GM23338 (cell line): ENCODE measurements at regions not wholly inside any gene's neighbourhood (a gene's known extent, or its start where the extent isn't known, plus 50 kb on each side); places are given as distances from the start of the nearest gene placed in this dataset.

Experiments
- ATAC-seq: fragments of 200-7000 bp; cut with Tn5 transposase; 3 replicates; pipeline ENCODE4 v1.9.1; 2020
- DNase-seq: peaks from one replicate; pipeline ENCODE4 v3.0.0-alpha.2; 2015; ENCODE audit warnings: low spot score
- H2AFZ ChIP-seq: fragments of 200-600 bp; sonication (generic); 2 replicates; pipeline ENCODE4 v1.8.0; 2016; ENCODE audit warnings: antibody characterized with exemption, mild to moderate bottlenecking, moderate library complexity
- H3F3A ChIP-seq: fragments of 200-600 bp; sonication (generic); replicated peaks from 2 replicates; pipeline ENCODE4 v1.8.0; 2017; ENCODE audit warnings: antibody characterized with exemption, mixed run types, low read depth
- H3K27ac ChIP-seq: fragments of 200-600 bp; sonication (generic); 2 replicates; pipeline ENCODE4 v1.6.1; 2016; ENCODE audit warnings: low read depth
- H3K27me3 ChIP-seq: fragments of 200-600 bp; sonication (generic); 2 replicates; pipeline ENCODE4 v1.8.0; 2016; ENCODE audit warnings: mild to moderate bottlenecking, mixed run types, moderate library complexity; ENCODE audit not compliant: insufficient read depth
- H3K36me3 ChIP-seq: fragments of 200-600 bp; sonication (generic); 2 replicates; pipeline ENCODE4 v1.8.0; 2016; ENCODE audit warnings: mild to moderate bottlenecking; ENCODE audit not compliant: insufficient read depth
- H3K4me1 ChIP-seq: fragments of 200-600 bp; sonication (generic); 2 replicates; pipeline ENCODE4 v1.8.0; 2016; ENCODE audit warnings: mild to moderate bottlenecking, moderate library complexity; ENCODE audit not compliant: insufficient read depth
- H3K4me2 ChIP-seq: fragments of 200-600 bp; sonication (generic); 2 replicates; pipeline ENCODE4 v1.7.1; 2017; ENCODE audit warnings: mixed run types
- H3K4me3 ChIP-seq: fragments of 200-600 bp; sonication (generic); 2 replicates; pipeline ENCODE4 v1.6.1; 2016; ENCODE audit warnings: mixed run types
- H3K79me2 ChIP-seq: fragments of 200-600 bp; sonication (generic); replicated peaks from 2 replicates; pipeline ENCODE4 v1.8.0; 2017; ENCODE audit warnings: mild to moderate bottlenecking; ENCODE audit not compliant: insufficient read depth
- H3K9me2 ChIP-seq: fragments of 200-600 bp; sonication (generic); 2 replicates; pipeline ENCODE4 v1.8.0; 2017; ENCODE audit not compliant: insufficient read depth
- H4K20me1 ChIP-seq: fragments of 200-600 bp; sonication (generic); replicated peaks from 2 replicates; pipeline ENCODE4 v1.8.0; 2017; ENCODE audit warnings: mild to moderate bottlenecking; ENCODE audit not compliant: insufficient read depth
- H3K27ac Mint-ChIP-seq: 2 replicates; pipeline ENCODE4 v1.8.0; 2020; ENCODE audit warnings: inconsistent platforms, mild to moderate bottlenecking, moderate library complexity, mixed read lengths
- H3K27me3 Mint-ChIP-seq: 3 replicates; pipeline ENCODE4 v1.8.0; 2022; ENCODE audit warnings: low read depth, mild to moderate bottlenecking, moderate library complexity, mixed read lengths, inconsistent platforms; ENCODE audit not compliant: insufficient read depth, poor library complexity
- H3K36me3 Mint-ChIP-seq: 3 replicates; pipeline ENCODE4 v1.8.0; 2021; ENCODE audit warnings: low read depth, mild to moderate bottlenecking, inconsistent platforms, moderate library complexity, mixed read lengths
- H3K4me1 Mint-ChIP-seq: 3 replicates; pipeline ENCODE4 v1.8.0; 2020; ENCODE audit warnings: mild to moderate bottlenecking, inconsistent platforms, mixed read lengths
- H3K4me3 Mint-ChIP-seq: 3 replicates; pipeline ENCODE4 v1.8.0; 2021; ENCODE audit warnings: moderate library complexity, mild to moderate bottlenecking, inconsistent platforms, mixed read lengths
- H3K9me3 Mint-ChIP-seq: 3 replicates; pipeline ENCODE4 v1.8.0; 2020; ENCODE audit warnings: moderate library complexity, mild to moderate bottlenecking, inconsistent platforms, mixed read lengths
- CREB1 ChIP-seq: fragments of 250-450 bp; sonication (Bioruptor Pico); IDR thresholded peaks from 2 replicates; pipeline ENCODE4 v1.5.0; 2020; ENCODE audit warnings: low read depth, mild to moderate bottlenecking, moderate library complexity
- EZH2 ChIP-seq: fragments of 200-600 bp; sonication (generic); IDR thresholded peaks from one replicate; pipeline ENCODE4 v1.8.0; 2017; ENCODE audit warnings: antibody characterized with exemption, mild to moderate bottlenecking, low read depth; ENCODE audit not compliant: unreplicated experiment
- EZH2phosphoT487 ChIP-seq: fragments of 200-600 bp; sonication (generic); IDR thresholded peaks from one replicate; pipeline ENCODE4 v1.8.1; 2018; ENCODE audit warnings: antibody characterized with exemption; ENCODE audit not compliant: unreplicated experiment
- JUNB ChIP-seq: IDR thresholded peaks from one replicate; pipeline ENCODE4 v1.6.1; 2016; ENCODE audit warnings: antibody characterized with exemption; ENCODE audit not compliant: unreplicated experiment
- NANOG ChIP-seq: IDR thresholded peaks from 2 replicates; pipeline ENCODE4 v1.6.1; 2016; ENCODE audit warnings: antibody characterized with exemption, borderline replicate concordance
- POLR2AphosphoS5 ChIP-seq: IDR thresholded peaks from 2 replicates; pipeline ENCODE4 v1.6.1; 2016; ENCODE audit warnings: antibody characterized with exemption, low read depth
- REST ChIP-seq: IDR thresholded peaks from one replicate; pipeline ENCODE4 v1.6.1; 2018; ENCODE audit warnings: antibody characterized with exemption; ENCODE audit not compliant: unreplicated experiment
- STAT1 ChIP-seq: IDR thresholded peaks from one replicate; pipeline ENCODE4 v1.6.1; 2016; ENCODE audit warnings: antibody characterized with exemption; ENCODE audit not compliant: unreplicated experiment
- ZNF114 ChIP-seq: fragments of 250-450 bp; sonication (Bioruptor Pico); IDR thresholded peaks from 2 replicates; pipeline ENCODE4 v1.5.0; 2020; ENCODE audit warnings: mild to moderate bottlenecking, moderate library complexity
- ZNF331 ChIP-seq: fragments of 250-450 bp; sonication (Bioruptor Pico); IDR thresholded peaks from 2 replicates; pipeline ENCODE4 v1.5.0; 2020; ENCODE audit warnings: low read depth, mild to moderate bottlenecking, moderate library complexity
- TF ChIP-seq, protein P1 (sequence below): fragments of 250-450 bp; sonication (Bioruptor Pico); IDR thresholded peaks from 2 replicates; pipeline ENCODE4 v1.5.0; 2020; ENCODE audit warnings: mild to moderate bottlenecking, moderate library complexity
- TF ChIP-seq, protein P2 (sequence below): IDR thresholded peaks from 2 replicates; pipeline ENCODE4 v1.6.1; 2016; ENCODE audit warnings: antibody characterized with exemption
- TF ChIP-seq, protein P3 (sequence below), 2 experiments: fragments of 200-600 bp in 1 of 2; sonication (generic) in 1 of 2; conservative IDR thresholded peaks; 2 replicates each; pipeline versions ENCODE4 v1.5.1 to v1.6.1; 2016 to 2017; ENCODE audit warnings: antibody characterized with exemption in 2 of 2, low read depth in 2 of 2, mild to moderate bottlenecking in 2 of 2, moderate library complexity in 1 of 2

DNA sequence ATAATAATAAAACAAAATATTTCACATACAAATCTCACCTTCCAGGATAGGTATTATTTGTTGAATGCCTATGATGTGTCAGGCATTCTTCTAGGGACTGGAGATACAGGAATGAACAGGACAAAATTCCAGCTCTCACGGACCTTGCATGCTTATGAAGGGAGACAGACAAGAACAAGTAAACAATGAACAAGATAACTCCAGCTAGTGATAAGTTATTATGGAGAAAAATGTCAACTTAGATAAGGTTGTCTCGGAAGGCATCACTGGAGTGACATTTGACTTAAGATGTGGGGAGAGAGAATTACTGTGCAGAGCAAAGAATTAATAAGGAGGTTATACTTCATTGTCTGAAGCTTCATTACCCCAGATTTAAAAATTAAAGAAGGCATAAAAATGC is 836.7 kb downstream of the SOCS6 start:
- Mint-ChIP-seq H3K4me1 (no peaks in the 10 kb centered on the region), H3K4me3 (no peak overlapping the region), H3K9me3 (peaks cover 82% of the 10 kb centered on the region), H3K27me3 (no peaks in the 10 kb centered on the region), H3K36me3 (peaks cover 27% of the 10 kb centered on the region), H3K27ac (no peak overlapping the region)
- Histone ChIP-seq H3K4me2 (no peak overlapping the region), H3K9me2 (no peaks in the 10 kb centered on the region), H2AFZ (no peak overlapping the region), H3K27me3 (no peaks in the 10 kb centered on the region), H3K27ac (no peak overlapping the region), H4K20me1 (no peaks in the 10 kb centered on the region), H3F3A (no peaks in the 10 kb centered on the region), H3K36me3 (no peaks in the 10 kb centered on the region; the same call in none of the 2 replicates), H3K4me3 (no peak overlapping the region), H3K79me2 (no peaks in the 10 kb centered on the region), H3K4me1 (no peaks in the 10 kb centered on the region)
- TF ChIP-seq EZH2 (no peak), NANOG (no peak), POLR2AphosphoS5 (no peak), JUNB (no peak), ZNF331 (CRISPR knock-in tag) (no peak), EZH2phosphoT487 (no peak), CREB1 (CRISPR knock-in tag) (no peak), STAT1 (no peak), REST (no peak), ZNF114 (CRISPR knock-in tag) (no peak)
- TF ChIP-seq, protein P1, sequence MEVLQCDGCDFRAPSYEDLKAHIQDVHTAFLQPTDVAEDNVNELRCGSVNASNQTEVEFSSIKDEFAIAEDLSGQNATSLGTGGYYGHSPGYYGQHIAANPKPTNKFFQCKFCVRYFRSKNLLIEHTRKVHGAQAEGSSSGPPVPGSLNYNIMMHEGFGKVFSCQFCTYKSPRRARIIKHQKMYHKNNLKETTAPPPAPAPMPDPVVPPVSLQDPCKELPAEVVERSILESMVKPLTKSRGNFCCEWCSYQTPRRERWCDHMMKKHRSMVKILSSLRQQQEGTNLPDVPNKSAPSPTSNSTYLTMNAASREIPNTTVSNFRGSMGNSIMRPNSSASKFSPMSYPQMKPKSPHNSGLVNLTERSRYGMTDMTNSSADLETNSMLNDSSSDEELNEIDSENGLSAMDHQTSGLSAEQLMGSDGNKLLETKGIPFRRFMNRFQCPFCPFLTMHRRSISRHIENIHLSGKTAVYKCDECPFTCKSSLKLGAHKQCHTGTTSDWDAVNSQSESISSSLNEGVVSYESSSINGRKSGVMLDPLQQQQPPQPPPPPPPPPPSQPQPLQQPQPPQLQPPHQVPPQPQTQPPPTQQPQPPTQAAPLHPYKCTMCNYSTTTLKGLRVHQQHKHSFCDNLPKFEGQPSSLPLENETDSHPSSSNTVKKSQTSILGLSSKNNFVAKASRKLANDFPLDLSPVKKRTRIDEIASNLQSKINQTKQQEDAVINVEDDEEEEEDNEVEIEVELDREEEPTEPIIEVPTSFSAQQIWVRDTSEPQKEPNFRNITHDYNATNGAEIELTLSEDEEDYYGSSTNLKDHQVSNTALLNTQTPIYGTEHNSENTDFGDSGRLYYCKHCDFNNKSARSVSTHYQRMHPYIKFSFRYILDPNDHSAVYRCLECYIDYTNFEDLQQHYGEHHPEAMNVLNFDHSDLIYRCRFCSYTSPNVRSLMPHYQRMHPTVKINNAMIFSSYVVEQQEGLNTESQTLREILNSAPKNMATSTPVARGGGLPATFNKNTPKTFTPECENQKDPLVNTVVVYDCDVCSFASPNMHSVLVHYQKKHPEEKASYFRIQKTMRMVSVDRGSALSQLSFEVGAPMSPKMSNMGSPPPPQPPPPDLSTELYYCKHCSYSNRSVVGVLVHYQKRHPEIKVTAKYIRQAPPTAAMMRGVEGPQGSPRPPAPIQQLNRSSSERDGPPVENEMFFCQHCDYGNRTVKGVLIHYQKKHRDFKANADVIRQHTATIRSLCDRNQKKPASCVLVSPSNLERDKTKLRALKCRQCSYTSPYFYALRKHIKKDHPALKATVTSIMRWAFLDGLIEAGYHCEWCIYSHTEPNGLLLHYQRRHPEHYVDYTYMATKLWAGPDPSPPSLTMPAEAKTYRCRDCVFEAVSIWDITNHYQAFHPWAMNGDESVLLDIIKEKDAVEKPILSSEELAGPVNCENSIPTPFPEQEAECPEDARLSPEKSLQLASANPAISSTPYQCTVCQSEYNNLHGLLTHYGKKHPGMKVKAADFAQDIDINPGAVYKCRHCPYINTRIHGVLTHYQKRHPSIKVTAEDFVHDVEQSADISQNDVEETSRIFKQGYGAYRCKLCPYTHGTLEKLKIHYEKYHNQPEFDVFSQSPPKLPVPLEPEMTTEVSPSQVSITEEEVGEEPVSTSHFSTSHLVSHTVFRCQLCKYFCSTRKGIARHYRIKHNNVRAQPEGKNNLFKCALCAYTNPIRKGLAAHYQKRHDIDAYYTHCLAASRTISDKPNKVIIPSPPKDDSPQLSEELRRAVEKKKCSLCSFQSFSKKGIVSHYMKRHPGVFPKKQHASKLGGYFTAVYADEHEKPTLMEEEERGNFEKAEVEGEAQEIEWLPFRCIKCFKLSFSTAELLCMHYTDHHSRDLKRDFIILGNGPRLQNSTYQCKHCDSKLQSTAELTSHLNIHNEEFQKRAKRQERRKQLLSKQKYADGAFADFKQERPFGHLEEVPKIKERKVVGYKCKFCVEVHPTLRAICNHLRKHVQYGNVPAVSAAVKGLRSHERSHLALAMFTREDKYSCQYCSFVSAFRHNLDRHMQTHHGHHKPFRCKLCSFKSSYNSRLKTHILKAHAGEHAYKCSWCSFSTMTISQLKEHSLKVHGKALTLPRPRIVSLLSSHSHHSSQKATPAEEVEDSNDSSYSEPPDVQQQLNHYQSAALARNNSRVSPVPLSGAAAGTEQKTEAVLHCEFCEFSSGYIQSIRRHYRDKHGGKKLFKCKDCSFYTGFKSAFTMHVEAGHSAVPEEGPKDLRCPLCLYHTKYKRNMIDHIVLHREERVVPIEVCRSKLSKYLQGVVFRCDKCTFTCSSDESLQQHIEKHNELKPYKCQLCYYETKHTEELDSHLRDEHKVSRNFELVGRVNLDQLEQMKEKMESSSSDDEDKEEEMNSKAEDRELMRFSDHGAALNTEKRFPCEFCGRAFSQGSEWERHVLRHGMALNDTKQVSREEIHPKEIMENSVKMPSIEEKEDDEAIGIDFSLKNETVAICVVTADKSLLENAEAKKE = no peak
- TF ChIP-seq, protein P2, sequence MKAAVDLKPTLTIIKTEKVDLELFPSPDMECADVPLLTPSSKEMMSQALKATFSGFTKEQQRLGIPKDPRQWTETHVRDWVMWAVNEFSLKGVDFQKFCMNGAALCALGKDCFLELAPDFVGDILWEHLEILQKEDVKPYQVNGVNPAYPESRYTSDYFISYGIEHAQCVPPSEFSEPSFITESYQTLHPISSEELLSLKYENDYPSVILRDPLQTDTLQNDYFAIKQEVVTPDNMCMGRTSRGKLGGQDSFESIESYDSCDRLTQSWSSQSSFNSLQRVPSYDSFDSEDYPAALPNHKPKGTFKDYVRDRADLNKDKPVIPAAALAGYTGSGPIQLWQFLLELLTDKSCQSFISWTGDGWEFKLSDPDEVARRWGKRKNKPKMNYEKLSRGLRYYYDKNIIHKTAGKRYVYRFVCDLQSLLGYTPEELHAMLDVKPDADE = no peak
- TF ChIP-seq, protein P3, sequence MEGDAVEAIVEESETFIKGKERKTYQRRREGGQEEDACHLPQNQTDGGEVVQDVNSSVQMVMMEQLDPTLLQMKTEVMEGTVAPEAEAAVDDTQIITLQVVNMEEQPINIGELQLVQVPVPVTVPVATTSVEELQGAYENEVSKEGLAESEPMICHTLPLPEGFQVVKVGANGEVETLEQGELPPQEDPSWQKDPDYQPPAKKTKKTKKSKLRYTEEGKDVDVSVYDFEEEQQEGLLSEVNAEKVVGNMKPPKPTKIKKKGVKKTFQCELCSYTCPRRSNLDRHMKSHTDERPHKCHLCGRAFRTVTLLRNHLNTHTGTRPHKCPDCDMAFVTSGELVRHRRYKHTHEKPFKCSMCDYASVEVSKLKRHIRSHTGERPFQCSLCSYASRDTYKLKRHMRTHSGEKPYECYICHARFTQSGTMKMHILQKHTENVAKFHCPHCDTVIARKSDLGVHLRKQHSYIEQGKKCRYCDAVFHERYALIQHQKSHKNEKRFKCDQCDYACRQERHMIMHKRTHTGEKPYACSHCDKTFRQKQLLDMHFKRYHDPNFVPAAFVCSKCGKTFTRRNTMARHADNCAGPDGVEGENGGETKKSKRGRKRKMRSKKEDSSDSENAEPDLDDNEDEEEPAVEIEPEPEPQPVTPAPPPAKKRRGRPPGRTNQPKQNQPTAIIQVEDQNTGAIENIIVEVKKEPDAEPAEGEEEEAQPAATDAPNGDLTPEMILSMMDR (conservative IDR thresholded peaks at IDR 0.05; ENCODE audit: low read depth in 2 of 2) = no peak
- no peak for ATAC-seq
- no peak for DNase-seq
